IPS-15b (cell line): ENCODE measurements at regions not wholly inside any gene's neighbourhood (a gene's known extent, or its start where the extent isn't known, plus 50 kb on each side); places are given as distances from the start of the nearest gene placed in this dataset.
A peak's percentile ranks its signal among the peaks of the same experiment; 100 is the strongest.

Experiments
- H3K27me3 ChIP-seq: one replicate; pipeline ENCODE4 v1.6.1; 2013; ENCODE audit warnings: low read length; ENCODE audit not compliant: control insufficient read depth, insufficient read depth
- H3K36me3 ChIP-seq: one replicate; pipeline ENCODE4 v1.6.1; 2013; ENCODE audit warnings: low read length; ENCODE audit not compliant: control insufficient read depth, insufficient read depth
- H3K4me1 ChIP-seq: one replicate; pipeline ENCODE4 v1.6.1; 2013; ENCODE audit warnings: mild to moderate bottlenecking, low read length; ENCODE audit not compliant: control insufficient read depth, insufficient read depth
- H3K4me3 ChIP-seq: one replicate; pipeline ENCODE4 v1.5.1; 2013; ENCODE audit warnings: low read depth, low read length
- H3K9ac ChIP-seq: one replicate; pipeline ENCODE4 v1.6.1; 2013; ENCODE audit warnings: low read depth, mild to moderate bottlenecking, low read length
- H3K9me3 ChIP-seq: one replicate; pipeline ENCODE4 v1.6.1; 2013; ENCODE audit warnings: mild to moderate bottlenecking, low read length; ENCODE audit not compliant: control insufficient read depth, insufficient read depth

- Histone ChIP-seq H3K27me3 (peaks cover 8% of the 10 kb centered on the region), H3K36me3 (no peaks in the 10 kb centered on the region), H3K9ac (no peak overlapping the region), H3K4me1 (peaks cover 9% of the 10 kb centered on the region), H3K4me3 (no peak overlapping the region), H3K9me3 (no peaks in the 10 kb centered on the region)
These were observed 63.8 kb upstream of the CASZ1 start for GRCh38 chr1:10860218-10860617.

DNA sequence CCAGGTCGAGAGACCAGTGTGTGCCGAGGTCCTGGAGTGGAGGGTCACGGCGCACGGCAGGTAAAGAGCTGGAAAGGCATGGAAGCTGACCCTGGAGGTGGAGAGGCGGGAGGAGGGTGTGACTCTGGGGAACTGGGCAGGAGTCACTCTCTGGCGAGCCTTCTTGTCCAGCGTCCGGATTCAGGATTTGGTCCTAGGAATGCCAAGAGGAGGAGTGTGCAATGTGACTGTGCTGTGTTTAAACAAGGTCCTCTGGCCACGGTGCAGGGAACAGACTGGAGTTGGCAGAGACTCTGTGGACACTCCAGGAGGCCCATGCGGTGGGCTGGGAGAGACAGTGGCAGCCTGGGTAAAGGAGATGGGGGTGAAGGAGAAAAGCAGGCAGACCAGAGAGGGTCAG is 64.2 kb upstream of the CASZ1 start:
- Histone ChIP-seq H3K36me3 (no peaks in the 10 kb centered on the region), H3K4me1 (peaks cover 9% of the 10 kb centered on the region), H3K9ac (no peak overlapping the region), H3K27me3 (peaks cover 9% of the 10 kb centered on the region), H3K9me3 (no peaks in the 10 kb centered on the region), H3K4me3 (no peak overlapping the region)

- Histone ChIP-seq H3K4me3 (no peak overlapping the region), H3K9me3 (no peaks in the 10 kb centered on the region), H3K4me1 (peaks cover 11% of the 10 kb centered on the region), H3K27me3 (peaks cover 12% of the 10 kb centered on the region), H3K9ac (no peak overlapping the region), H3K36me3 (no peaks in the 10 kb centered on the region)
These were observed 65.4 kb upstream of the CASZ1 start for GRCh38 chr1:10861822-10862221.

GRCh38 chr1:10862743-10863335 is 66.4 kb upstream of the CASZ1 start:
- Histone ChIP-seq H3K36me3 (no peaks in the 10 kb centered on the region), H3K27me3 (peaks cover 17% of the 10 kb centered on the region), H3K9ac (no peak overlapping the region), H3K4me1 (peaks cover 11% of the 10 kb centered on the region), H3K4me3 (no peak overlapping the region), H3K9me3 (no peaks in the 10 kb centered on the region)

DNA sequence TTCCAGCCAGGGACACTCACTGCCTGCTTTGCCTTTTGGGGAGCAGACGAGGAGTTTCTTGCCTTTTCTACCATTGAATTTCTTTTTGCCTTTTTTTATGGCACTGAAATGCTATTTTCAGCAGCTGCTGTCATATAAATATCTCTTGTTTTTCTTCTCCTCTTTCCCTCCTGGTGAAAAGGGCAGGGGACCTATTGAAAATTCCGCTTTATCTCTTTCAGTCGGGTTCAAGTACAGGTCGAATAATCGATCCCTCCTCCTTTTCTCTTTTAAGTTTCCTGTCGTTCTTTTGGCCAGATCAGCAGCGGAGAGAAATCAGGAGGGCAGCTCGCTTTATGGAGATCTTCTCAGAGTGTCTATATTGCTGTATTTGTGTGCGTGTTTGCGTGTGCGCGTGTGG is 67.4 kb upstream of the CASZ1 start:
- Histone ChIP-seq H3K36me3 (no peaks in the 10 kb centered on the region), H3K9me3 (no peaks in the 10 kb centered on the region), H3K4me1 (peaks cover 11% of the 10 kb centered on the region), H3K4me3 (no peak overlapping the region), H3K9ac (no peak overlapping the region), H3K27me3 (peaks cover 17% of the 10 kb centered on the region)

DNA sequence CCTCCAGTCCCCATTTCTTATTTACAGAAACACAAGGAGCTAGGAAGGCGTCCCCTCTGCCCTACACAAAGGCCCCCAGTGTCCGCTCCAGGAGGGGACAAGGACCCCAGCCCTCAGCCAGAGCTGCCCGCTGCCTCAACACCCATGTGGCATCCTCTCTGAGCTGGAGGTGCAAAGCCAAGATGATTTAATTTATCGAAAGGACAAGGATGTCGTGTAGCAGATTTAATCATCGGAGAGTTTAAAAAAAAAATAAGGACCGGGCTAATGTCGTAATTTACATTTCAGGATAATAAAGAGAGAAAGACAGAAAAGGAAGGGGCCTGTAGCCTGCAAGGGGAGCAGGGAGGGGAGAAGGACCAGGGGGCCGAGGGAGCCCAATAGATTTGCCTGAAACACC is 68.3 kb upstream of the CASZ1 start:
- Histone ChIP-seq H3K36me3 (no peaks in the 10 kb centered on the region), H3K27me3 (peaks cover 17% of the 10 kb centered on the region), H3K9me3 (no peaks in the 10 kb centered on the region), H3K9ac (no peak overlapping the region), H3K4me3 (no peak overlapping the region), H3K4me1 (peaks cover 10% of the 10 kb centered on the region)

DNA sequence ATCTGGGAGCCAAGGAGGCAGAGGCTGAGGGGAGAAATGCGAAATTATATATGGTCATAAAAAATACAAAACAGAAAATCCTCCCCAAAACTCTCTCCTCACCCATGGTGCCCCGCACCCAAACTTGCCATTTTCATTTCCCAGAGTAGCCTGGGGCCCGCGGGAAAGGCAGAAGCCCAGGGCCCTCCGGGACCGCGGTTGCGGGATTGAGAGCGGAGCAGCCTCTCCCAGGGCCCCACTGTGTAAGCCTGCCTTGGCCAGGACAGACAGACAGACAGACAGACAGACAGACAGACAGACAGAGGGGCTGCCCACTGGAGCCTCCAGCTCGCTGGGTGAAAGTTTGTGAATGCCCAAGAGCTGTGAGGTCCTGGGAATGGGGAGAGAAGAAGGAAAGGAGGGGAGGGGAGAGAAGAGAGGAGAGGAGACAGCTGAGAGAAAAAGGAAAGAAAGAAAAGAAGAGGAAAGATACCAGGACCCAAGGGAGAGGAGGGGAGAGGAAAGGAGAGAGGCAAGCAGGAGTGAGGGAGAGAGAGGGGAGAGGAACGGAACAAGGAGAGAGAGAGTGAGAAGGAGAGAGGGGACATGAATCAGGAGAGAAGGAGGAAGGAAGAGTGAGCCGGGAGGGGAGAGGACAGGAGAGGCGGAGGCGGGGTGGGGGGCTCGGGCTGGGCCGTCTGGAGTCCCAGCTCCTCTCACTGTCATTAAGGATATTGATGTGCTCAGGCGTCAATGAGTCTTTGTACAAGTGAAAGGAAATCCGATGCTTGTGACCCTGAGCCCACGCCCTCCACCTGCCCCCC is 69.3 kb upstream of the CASZ1 start:
- Histone ChIP-seq H3K36me3 (no peaks in the 10 kb centered on the region), H3K4me3 (no peak overlapping the region), H3K9ac (no peak overlapping the region), H3K4me1 (peaks cover 4% of the 10 kb centered on the region), H3K9me3 (no peaks in the 10 kb centered on the region), H3K27me3 (peaks cover 15% of the 10 kb centered on the region)

GRCh38 chr1:10866321-10867093 is 70.1 kb upstream of the CASZ1 start:
- peak overlapping the region; percentile 49 for H3K4me3 ChIP-seq
- H3K4me1 ChIP-seq: peaks cover 3% of the 10 kb centered on the region
- no peaks in the 10 kb centered on the region for H3K36me3 ChIP-seq
- H3K9me3 ChIP-seq: no peaks in the 10 kb centered on the region
- peaks cover 13% of the 10 kb centered on the region for H3K27me3 ChIP-seq
- no peak overlapping the region for H3K9ac ChIP-seq

- Histone ChIP-seq H3K9ac (no peak overlapping the region), H3K4me3 (peak overlapping the region; percentile 39), H3K27me3 (peaks cover 13% of the 10 kb centered on the region), H3K9me3 (no peaks in the 10 kb centered on the region), H3K36me3 (no peaks in the 10 kb centered on the region), H3K4me1 (peaks cover 3% of the 10 kb centered on the region)
These were observed 70.8 kb upstream of the CASZ1 start for GRCh38 chr1:10867138-10867721.

- Histone ChIP-seq H3K4me3 (no peak overlapping the region), H3K27me3 (peaks cover 13% of the 10 kb centered on the region), H3K4me1 (peaks cover 3% of the 10 kb centered on the region), H3K9ac (no peak overlapping the region), H3K9me3 (no peaks in the 10 kb centered on the region), H3K36me3 (no peaks in the 10 kb centered on the region)
These were observed 71.6 kb upstream of the CASZ1 start for GRCh38 chr1:10867914-10868598.

DNA sequence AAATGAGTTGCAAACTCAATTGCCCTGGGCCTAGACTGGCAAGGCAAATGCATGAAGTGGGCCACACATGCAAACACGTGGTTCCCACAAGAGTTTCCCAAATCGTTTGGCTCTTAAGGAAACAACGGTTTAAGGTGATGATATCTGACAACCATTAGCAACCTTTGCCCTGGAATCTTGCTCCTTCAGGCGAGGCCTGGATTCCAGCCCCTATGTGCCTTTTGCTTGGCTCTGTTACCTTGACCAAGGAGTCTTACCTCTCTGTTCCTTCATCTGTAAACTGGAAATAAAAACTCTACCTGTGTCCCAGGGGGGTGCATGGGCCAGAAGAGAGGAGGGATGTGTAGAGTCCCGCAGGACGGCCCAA is 72.1 kb upstream of the CASZ1 start:
- no peaks in the 10 kb centered on the region for H3K36me3 ChIP-seq
- peaks cover 3% of the 10 kb centered on the region for H3K4me1 ChIP-seq
- H3K4me3 ChIP-seq: no peak overlapping the region
- no peaks in the 10 kb centered on the region for H3K9me3 ChIP-seq
- no peak overlapping the region for H3K9ac ChIP-seq
- H3K27me3 ChIP-seq: peaks cover 13% of the 10 kb centered on the region
